Common myeloid progenitor, CD34-positive (primary cell): ENCODE measurements at regions not wholly inside any gene's neighbourhood (a gene's known extent, or its start where the extent isn't known, plus 50 kb on each side); places are given as distances from the start of the nearest gene placed in this dataset.

Experiments
- CTCF ChIA-PET: fragments of 350-600 bp; sonication (Branson Sonifier 250); formaldehyde crosslinking; loops from one replicate; lab custom pipeline; 2021; ENCODE audit warnings: antibody characterized with exemption; lab: Charles Lee
- POLR2A ChIA-PET: fragments of 350-600 bp; sonication (Branson Sonifier 250); formaldehyde crosslinking; loops from one replicate; lab custom pipeline; 2021; ENCODE audit warnings: antibody characterized with exemption; lab: Charles Lee
- DNase-seq, 3 donors: peaks; one replicate each; pipeline versions ENCODE4 v3.0.0 to v3.0.0-alpha.2; 2013
- H3K27ac ChIP-seq, 2 experiments: 1 replicate in 1 of 2; 2 replicates in 1 of 2; pipeline ENCODE4 v1.7.0; 2013; ENCODE audit warnings: inconsistent platforms in 2 of 2, low read length in 2 of 2, mild to moderate bottlenecking in 2 of 2, low read depth in 1 of 2, moderate library complexity in 1 of 2; ENCODE audit not compliant: severe bottlenecking in 2 of 2, insufficient read depth in 1 of 2, poor library complexity in 1 of 2
- H3K27me3 ChIP-seq, 5 experiments: replicated peaks in 2 of 5; 1 replicate in 3 of 5; 2 replicates in 2 of 5; pipeline versions ENCODE4 v1.6.1 to v1.7.0; 2013; ENCODE audit warnings: low read length in 4 of 5, mild to moderate bottlenecking in 2 of 5, moderate library complexity in 2 of 5, inconsistent platforms in 1 of 5; ENCODE audit not compliant: insufficient read depth in 5 of 5, control insufficient read depth in 4 of 5
- H3K36me3 ChIP-seq, 4 experiments: 1 replicate in 2 of 4; 2 replicates in 2 of 4; pipeline versions ENCODE4 v1.6.1 to v1.7.0; 2013; ENCODE audit warnings: low read length in 3 of 4, control low read depth in 1 of 4, mild to moderate bottlenecking in 1 of 4; ENCODE audit not compliant: control insufficient read depth in 4 of 4, insufficient read depth in 4 of 4
- H3K4me1 ChIP-seq, 4 experiments: 1 replicate in 3 of 4; 2 replicates in 1 of 4; pipeline versions ENCODE4 v1.6.1 to v1.7.1; 2013; ENCODE audit warnings: low read length in 3 of 4, mild to moderate bottlenecking in 3 of 4, control low read depth in 1 of 4, inconsistent platforms in 1 of 4, moderate library complexity in 1 of 4; ENCODE audit not compliant: control insufficient read depth in 4 of 4, insufficient read depth in 4 of 4; ENCODE audit errors: control extremely low read depth in 1 of 4
- H3K4me3 ChIP-seq, 7 experiments: 1 replicate in 4 of 7; 2 replicates in 3 of 7; pipeline versions ENCODE4 v1.5.1 to v1.7.0; 2013; ENCODE audit warnings: mild to moderate bottlenecking in 7 of 7, low read length in 6 of 7, moderate library complexity in 6 of 7, inconsistent platforms in 2 of 7, low read depth in 2 of 7, control low read depth in 1 of 7; ENCODE audit not compliant: insufficient read depth in 4 of 7, control insufficient read depth in 1 of 7; ENCODE audit errors: extremely low read depth in 1 of 7
- H3K9me3 ChIP-seq, 5 experiments: 1 replicate in 4 of 5; 2 replicates in 1 of 5; pipeline versions ENCODE4 v1.6.1 to v1.7.1; 2013; ENCODE audit warnings: low read length in 4 of 5, mild to moderate bottlenecking in 2 of 5, inconsistent platforms in 1 of 5, low read depth in 1 of 5, moderate library complexity in 1 of 5; ENCODE audit not compliant: control insufficient read depth in 4 of 5, insufficient read depth in 2 of 5; ENCODE audit errors: control extremely low read depth in 1 of 5
- WGBS: methylation state at CpG from one replicate; pipeline ENCODE4 v1.1.5; 2013; ENCODE audit not compliant: insufficient coverage; 5-methylcytosine and 5-hydroxymethylcytosine counted together

- WGBS = no CpG with 5 or more reads among the region's 2 CpGs
- Histone ChIP-seq H3K27me3 (no peaks in the 10 kb centered on the region), H3K4me1 (no peaks in the 10 kb centered on the region), H3K4me3 (no peak overlapping the region), H3K27ac (no peak overlapping the region), H3K9me3 (no peaks in the 10 kb centered on the region), H3K36me3 (no peaks in the 10 kb centered on the region)
- ChIA-PET CTCF (no interaction called here), POLR2A (no interaction called here)
- DNase-seq = no peak
Observed at GRCh38 chr9:119739476-119739875, 370.2 kb upstream of the BRINP1 start.

GRCh38 chr9:119736491-119737454, 367.5 kb upstream of the BRINP1 start:
- Histone ChIP-seq H3K9me3 (peaks cover 0 to 2% (median 0%) of the 10 kb centered on the region in 5 experiments), H3K4me1 (no peaks in the 10 kb centered on the region), H3K27me3 (no peaks in the 10 kb centered on the region), H3K4me3 (no peak overlapping the region), H3K27ac (no peak overlapping the region), H3K36me3 (no peaks in the 10 kb centered on the region)
- ChIA-PET POLR2A (no interaction called here), CTCF (no interaction called here)
- DNase-seq = no peak
- WGBS = 69% methylated on average over 5 of the region's 13 CpGs

- no peak overlapping the region for H3K4me3 ChIP-seq
- no peaks in the 10 kb centered on the region for H3K27me3 ChIP-seq
- H3K36me3 ChIP-seq = no peaks in the 10 kb centered on the region
- H3K9me3 ChIP-seq = no peaks in the 10 kb centered on the region
- POLR2A ChIA-PET = no interaction called here
- H3K4me1 ChIP-seq = no peaks in the 10 kb centered on the region
- H3K27ac ChIP-seq = no peak overlapping the region
- no peak for DNase-seq
- CTCF ChIA-PET = no interaction called here
- WGBS = 80% methylated on average over 4 of the region's 5 CpGs
Observed at GRCh38 chr9:119727988-119728387, 358.8 kb upstream of the BRINP1 start.

DNA sequence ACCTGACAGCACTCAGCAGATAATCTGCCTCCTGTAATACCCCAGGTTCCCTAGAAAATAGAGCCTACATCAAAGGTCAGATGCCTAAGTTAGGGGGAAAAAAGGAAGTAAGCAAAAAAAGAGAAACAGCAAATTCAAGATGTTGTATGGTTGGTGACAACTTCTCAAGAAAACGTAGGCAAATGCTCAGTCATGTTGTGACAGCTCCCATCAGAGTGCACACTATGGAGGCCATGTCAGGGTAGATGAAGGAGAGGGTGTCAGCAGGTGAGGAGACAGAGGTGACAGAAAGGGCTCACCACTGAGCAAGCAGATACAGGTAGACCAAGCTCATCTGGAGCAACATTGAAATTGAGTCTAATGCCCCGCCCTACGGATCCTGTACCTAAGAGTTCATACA, 356.8 kb upstream of the BRINP1 start:
- no peak for DNase-seq
- no peaks in the 10 kb centered on the region for H3K27me3 ChIP-seq
- ChIA-PET CTCF (no interaction called here), POLR2A (no interaction called here)
- H3K4me1 ChIP-seq = no peaks in the 10 kb centered on the region
- H3K36me3 ChIP-seq = no peaks in the 10 kb centered on the region
- WGBS = 58% methylated on average over 2 of the region's 3 CpGs
- no peak overlapping the region for H3K4me3 ChIP-seq
- no peaks in the 10 kb centered on the region for H3K9me3 ChIP-seq
- H3K27ac ChIP-seq = no peak overlapping the region

GRCh38 chr9:119722384-119722783, 353.1 kb upstream of the BRINP1 start:
- Histone ChIP-seq H3K4me3 (no peak overlapping the region), H3K27ac (no peak overlapping the region), H3K36me3 (no peaks in the 10 kb centered on the region), H3K4me1 (no peaks in the 10 kb centered on the region), H3K9me3 (no peaks in the 10 kb centered on the region), H3K27me3 (no peaks in the 10 kb centered on the region)
- ChIA-PET POLR2A (no interaction called here), CTCF (no interaction called here)
- WGBS = 63% methylated on average over 2 of the region's 2 CpGs
- no peak for DNase-seq

GRCh38 chr9:119712325-119712724, 343.1 kb upstream of the BRINP1 start:
- Histone ChIP-seq H3K9me3 (no peaks in the 10 kb centered on the region), H3K27ac (no peak overlapping the region), H3K4me1 (no peaks in the 10 kb centered on the region), H3K4me3 (no peak overlapping the region), H3K27me3 (no peaks in the 10 kb centered on the region), H3K36me3 (no peaks in the 10 kb centered on the region)
- no CpG with 5 or more reads among the region's 1 CpG for WGBS
- no peak for DNase-seq
- CTCF ChIA-PET = no interaction called here
- POLR2A ChIA-PET = no interaction called here

GRCh38 chr9:119709431-119709830, 340.2 kb upstream of the BRINP1 start:
- ChIA-PET CTCF (no interaction called here), POLR2A (no interaction called here)
- no peak for DNase-seq
- H3K4me1 ChIP-seq = no peaks in the 10 kb centered on the region
- H3K27ac ChIP-seq = no peak overlapping the region
- no peaks in the 10 kb centered on the region for H3K9me3 ChIP-seq
- H3K27me3 ChIP-seq = no peaks in the 10 kb centered on the region
- no CpG with 5 or more reads among the region's 2 CpGs for WGBS
- H3K36me3 ChIP-seq = no peaks in the 10 kb centered on the region
- H3K4me3 ChIP-seq = no peak overlapping the region
